Stimulated activated CD8-positive, alpha-beta memory T cell treated with anti-CD3 and anti-CD28 coated beads, Interleukin-4, amount 100 ng/mL, for 24 hours (primary cell): ENCODE measurements at regions not wholly inside any gene's neighbourhood (a gene's known extent, or its start where the extent isn't known, plus 50 kb on each side); places are given as distances from the start of the nearest gene placed in this dataset.

ENCODE experiments used
- DNase-seq: peaks from one replicate; pipeline ENCODE4 v3.0.0-alpha.2; 2020; ENCODE audit warnings: low read depth

DNA sequence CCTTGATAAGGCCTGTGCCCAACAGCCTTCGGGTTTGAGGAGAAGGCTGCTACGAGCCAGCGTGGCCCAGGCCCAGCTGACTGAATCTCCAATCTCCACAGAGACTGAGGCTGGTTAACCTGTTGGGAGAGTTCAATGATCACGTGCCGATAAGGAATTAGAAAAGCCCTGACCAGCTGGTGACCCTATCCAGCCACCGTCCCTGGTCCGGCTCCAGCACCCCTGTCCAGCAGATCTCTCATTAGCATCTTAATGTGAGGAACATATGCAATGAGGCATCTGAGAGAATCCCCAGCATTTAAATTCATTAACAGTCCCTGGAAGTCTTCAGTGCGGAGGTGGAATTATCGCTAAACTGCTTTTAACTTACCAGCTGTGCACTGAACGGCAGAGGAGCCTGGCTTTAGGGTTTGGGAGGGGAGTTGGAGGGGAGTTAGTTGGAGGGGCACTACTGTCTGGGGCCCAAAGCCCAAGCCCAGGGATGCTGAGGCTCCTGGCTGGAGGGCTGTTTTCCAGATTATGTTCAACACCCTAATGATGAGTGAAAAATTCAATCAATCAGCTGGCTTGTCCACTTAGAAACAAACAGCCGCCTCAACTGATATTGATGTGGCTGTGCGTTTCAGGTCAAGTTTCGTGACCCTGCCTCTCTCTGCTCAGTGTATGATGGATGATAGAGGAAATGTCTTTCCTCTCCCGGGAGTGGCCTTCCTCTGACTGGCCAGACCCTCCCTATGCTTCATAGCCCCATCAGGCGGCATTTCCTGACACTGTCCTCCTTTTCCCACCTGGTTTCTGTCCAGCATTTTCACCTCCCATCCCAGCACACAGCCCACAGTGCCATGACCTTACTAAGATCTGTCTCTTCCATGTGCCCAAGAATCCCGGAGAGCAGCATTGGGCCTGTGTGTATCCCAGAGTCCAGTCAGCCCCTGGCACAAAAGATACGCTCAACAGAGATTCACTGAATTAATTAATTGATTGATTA lies 184.5 kb downstream of the CCT6B start:
- no peak for DNase-seq

DNA sequence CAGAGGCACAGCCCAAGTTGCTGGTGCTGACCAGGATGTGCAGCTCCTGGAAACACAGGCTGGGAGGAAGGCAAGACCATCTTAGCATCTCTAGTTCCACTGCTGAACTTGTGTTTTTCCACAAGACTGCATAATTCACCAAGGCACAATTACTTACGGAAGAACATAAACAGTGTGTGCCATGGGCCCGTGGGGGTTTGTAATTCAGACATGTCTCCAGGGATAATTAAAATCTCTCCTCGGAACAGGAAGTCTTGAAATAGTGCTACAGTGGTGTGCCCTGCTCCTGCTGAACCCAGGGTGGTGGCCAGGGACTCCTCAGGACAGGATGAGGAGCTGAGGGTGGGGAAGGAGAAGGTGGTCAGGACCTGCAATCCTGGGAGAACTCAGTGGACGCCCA lies 188.2 kb downstream of the CCT6B start:
- DNase-seq, result no peak

DNA sequence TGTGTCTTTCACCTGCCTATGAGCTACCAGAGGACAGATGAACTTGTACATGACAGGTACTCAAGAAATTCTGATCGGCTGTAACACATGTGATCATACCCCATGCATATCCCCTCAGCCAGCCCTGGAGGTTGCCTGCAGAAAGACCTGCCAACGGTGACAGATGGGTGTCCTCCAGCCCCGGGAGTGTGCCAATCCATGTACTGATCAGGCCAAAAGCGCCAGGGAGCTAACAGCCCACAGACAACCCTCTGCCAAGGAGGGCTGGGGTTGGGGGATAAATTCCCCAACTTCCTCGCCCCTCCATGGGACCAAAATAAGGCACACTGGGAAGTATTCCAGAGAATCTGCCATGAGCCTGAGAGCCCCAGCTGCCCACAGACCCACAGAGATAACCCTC lies 189.4 kb downstream of the CCT6B start:
- no peak for DNase-seq

DNA sequence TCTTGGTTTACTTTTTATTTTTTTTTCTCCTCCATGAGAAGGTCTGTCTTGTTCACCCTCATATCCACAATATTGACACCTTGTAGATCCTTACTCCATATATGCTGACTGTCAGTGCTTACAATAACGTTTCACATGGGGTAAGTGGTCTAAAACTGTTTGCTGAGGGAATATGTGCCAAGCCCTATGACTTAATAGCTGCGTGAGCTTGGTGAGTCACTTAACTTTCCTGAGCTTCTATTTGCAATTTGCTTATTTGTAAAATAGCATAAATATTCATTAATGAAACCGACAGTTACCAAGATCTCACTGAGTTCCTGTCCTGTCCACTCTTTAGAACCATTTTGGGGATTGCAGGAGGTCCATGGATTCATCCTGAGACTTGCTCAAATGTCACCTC lies 190.7 kb downstream of the CCT6B start:
- DNase-seq, result no peak

DNA sequence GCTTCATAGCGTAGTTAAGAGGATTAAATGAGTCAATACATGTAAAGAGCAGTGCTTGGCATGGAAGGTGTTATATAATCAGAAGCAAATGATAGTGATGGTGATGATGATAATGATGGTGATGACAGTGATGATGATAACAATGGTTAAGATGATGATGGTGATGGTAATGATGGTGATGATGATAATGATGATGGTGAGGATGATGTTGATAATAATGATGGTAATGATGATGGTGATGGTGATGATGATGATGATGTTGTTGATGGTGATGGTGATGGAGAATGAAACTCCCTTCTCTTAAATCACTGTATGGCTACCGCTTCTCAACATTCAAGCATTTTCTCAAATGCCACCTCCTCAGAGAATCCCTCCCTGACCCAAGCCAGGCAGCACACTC lies 190.5 kb downstream of the TMEM132E start:
- DNase-seq, result no peak

DNA sequence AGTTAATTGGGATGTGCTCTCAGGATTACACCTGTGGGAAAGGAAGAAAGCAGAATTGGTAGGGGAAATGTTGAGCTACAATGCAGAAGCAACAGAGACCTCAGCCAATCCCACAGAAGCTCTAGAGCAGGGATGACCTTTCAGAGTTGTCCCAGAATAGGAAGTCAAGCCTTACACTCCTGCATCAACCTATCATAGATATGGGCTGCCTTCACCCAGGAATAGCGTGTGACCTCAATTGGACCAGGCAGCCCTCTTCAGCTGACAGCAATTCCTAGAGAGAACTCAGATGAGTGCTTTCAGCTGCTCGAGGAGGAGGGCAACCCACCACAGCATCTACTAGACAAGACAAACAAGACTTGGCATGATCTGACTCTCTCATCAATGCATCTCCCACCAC lies 189.7 kb downstream of the TMEM132E start:
- no peak for DNase-seq

DNA sequence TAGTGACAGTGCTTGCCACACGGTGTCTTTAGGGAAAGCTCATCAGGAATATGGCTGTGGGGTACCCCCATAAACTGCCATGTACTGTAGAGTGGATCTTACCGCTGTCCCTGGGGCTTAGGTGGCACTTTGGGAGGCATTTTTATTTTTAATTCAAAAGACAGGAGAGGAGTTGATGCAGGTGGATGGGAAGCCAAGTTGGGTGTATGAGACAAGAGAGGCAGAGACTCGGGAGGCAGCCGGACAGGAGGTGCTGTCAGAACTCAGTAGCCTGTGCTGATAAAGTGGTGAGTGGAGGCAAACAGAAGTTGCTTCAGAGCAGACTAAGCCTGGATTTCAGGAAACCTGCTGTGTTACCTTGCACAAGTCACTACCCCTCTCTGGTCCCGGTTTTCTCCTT lies 185.9 kb downstream of the TMEM132E start:
- DNase-seq, result no peak

DNA sequence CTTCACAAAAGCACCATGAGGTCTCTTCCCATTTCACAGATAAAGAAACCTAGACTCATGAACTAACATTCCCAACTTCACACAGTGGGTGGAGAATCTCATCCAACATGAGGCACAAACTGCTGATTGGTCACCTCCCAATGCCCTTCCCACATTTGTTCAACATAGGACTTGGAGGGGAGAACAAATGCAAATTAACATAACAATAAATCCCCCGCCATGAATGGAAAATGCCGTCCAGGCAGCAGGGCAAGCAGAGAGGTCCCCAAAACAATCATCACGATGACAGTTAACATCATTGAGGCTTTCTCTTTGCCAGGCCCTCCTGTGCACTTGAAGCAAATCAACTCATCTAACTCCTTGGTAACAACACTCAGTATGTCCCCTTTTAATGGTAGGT lies 185.3 kb downstream of the TMEM132E start:
- DNase-seq, result no peak

DNA sequence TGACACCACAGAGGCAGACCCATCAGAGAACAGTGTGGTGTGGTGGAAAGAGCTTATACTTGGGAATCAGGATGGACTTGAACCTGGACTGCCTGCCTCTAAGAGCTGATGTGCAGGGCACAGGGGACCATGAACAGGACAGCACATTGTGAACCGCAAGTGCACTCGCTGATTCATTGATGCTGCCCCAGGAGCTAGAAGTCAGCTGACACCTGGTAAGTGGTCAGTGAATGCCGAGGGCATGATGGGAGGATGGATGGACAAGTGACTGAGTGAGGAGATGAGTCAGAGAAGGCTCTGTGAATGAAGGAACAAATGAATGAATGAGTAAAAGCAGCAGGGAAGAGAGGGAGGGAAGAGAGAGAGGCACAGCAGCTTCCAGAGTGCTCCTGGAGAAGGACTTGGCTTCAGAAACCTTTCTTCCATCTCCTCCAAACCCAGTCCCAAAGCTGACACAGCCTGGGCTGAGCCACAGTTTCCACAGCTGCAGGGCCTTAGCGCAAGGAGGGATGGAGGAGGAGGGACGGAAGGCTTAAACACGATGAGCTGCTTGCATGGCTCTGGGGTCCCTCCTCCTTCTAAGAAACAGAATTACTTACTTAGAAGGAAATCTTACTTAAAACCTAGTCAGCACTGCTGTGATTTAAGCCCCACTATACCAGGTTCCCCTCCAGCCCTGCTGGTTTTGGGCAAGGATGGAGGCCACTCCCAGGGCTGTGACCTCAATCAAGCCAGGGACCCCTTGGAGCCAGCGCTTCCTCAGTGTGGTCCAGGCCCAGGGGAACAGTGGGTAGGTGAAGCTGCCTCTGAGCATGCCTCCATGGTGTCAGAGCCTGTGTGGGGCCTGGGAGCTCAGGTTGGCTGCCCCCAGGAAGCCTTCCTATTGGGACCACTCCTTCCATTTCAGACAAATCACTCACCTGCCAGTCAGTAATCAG lies 184.6 kb downstream of the TMEM132E start:
- DNase-seq, result no peak

DNA sequence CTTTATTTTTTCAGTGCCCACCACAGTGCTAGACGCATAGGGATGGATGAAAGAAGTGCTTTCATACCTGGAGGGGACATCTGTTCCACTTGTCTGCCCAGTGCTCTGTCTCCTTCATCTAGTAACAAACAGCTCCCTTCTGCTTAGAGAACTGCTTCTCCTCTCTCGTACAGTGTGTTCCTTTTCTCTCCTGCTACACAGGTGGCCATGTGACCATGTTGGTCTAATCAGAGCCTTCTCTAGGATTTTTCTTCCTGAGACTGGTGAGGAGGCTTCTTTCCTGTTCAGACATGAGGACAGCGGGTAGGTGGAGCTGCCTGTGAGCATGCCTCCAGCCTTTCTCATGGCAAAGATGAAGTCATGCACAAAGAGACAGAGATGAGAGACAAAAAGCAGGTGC lies 182.7 kb downstream of the TMEM132E start:
- DNase-seq, result no peak

DNA sequence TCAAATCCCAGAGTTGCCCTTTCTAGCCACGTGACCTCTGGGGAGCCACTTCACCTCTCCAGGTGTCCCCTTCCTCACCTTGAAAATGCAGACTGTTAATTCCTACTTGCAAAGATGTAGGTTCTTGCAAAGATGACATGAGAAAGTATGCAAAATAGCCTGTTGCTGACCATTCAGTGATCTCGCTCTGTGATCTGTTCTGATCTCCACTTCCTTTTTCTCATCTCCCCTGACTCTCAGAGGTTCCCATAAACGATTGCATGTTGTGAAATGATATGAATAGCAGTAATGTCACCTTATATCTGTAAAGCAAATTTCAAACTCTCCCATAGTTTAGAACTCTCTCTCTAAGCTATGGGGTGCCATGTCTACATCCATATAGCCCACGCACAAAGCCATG lies 182.3 kb downstream of the TMEM132E start:
- no peak for DNase-seq

DNA sequence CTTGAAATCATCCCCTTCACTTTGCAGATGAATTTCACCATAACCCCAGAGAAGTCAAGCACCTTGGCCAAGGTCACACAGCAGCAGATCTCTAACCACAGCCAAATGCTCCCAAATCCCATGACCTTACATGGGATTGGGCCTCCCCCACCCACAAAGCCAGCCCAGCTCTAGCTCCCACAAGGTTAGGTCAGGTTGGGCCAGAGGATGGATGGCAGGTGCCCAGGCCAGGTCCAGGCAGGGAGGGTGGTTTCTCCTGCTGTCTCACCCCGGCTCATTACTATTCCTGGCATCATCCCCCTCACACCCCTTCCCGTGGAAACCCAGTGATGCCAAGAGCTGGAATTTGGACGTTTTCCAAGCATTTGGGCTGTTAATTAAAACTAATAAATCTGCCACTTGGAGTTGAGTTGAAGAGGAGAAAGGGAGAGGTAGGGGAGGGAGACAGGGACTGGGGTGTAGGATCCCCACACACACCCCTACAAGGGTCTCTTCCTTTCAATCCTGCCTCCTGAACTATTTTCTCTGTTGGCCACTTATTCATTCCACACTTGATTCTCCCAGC lies 181.6 kb downstream of the TMEM132E start:
- no peak for DNase-seq

DNA sequence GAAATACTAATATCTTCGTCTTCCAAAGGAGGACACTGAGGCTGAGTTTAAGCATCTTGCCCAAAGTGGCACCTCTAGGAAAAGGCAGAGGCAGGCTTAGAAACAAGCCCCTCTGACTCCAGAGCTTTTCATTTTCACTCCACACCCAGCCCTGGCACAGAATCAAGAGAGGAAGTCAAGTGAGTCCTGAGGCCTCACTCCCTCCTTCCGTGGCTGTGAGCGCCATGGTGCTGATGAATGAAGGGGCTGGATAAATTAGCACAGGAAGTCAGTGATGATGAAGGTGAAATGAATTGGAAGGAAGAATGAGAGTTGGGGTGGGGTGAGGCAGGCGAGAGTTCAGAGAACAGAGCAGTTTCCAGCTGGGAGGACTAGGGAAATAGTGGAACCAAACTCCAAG lies 179.3 kb downstream of the TMEM132E start:
- no peak for DNase-seq

DNA sequence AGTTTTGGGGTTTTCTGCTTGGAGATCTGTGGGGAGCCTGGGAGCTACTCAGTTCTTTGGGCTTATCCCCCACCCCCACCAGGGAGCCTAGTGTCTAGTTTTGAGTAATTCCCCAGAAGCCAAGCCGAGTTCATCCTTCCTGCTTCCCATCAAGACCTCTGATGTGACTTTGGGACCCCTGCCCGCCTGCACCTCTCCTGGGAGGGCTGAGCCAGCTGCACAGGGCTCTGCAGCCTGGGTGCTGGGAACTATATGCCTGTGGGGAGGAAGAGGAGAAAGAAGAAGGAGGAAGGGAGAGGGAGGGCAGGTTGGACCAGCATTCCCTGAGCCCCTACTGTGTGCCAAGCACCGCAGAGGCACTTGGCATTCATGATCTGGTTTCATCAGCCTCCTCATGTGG lies 178.9 kb downstream of the TMEM132E start:
- DNase-seq, result no peak

DNA sequence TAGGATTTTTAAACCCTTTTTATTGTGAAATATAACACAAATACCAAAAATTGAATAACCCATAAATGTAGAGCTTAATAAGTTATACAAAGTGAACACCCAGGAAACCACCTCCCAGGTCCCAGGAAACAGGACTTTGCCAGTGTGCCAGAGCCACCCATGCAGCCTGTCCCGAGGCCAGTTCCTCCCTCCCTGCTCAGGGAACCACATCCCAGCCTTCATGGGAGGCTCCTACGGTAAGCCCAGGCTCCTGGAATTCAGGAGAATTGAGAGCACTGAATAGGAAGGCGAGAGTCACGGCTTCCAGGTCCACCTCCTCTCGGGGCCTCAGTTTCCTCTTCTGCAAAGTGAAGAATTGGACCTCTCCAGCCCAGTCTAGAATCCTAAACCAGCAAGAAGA lies 178.2 kb downstream of the TMEM132E start:
- DNase-seq, result no peak

DNA sequence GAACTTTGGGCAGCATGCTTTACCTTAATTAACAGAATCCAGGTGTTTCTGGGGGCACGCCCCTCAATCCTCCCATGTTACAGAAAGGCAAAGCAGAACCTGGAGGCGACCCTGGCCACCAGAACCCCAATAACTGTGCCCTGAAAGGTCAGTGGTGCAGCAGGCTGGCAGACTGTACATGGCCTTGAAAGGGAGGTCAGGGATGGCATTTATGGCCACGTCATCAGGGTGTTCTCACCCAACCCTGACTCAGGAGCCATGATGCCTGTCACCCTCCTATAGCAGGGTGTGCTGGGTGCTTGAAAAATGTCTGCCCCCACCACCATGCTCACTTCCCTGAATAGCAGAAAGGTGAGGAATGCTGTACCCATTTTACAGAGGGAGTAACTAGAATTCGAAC lies 177.7 kb downstream of the TMEM132E start:
- DNase-seq, result no peak

DNA sequence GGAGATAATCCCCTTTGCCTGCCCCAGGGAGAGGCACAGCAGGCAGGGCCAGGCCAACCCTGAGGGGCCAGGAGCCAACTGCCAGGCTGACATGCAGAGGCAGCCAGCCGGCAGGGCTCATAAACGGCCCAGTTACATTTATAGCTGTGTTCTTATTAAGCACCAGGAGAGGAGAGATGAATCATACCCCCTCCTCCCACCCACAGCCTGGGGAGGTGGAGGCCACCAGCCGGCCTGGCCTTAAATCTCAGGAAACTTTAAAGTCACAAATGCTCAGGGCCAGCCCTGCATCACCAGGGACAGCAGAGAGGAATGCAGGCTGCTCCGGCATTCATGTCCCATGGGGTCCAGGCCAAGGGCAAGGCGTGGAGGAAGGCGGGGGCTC lies 177.2 kb downstream of the TMEM132E start:
- no peak for DNase-seq

DNA sequence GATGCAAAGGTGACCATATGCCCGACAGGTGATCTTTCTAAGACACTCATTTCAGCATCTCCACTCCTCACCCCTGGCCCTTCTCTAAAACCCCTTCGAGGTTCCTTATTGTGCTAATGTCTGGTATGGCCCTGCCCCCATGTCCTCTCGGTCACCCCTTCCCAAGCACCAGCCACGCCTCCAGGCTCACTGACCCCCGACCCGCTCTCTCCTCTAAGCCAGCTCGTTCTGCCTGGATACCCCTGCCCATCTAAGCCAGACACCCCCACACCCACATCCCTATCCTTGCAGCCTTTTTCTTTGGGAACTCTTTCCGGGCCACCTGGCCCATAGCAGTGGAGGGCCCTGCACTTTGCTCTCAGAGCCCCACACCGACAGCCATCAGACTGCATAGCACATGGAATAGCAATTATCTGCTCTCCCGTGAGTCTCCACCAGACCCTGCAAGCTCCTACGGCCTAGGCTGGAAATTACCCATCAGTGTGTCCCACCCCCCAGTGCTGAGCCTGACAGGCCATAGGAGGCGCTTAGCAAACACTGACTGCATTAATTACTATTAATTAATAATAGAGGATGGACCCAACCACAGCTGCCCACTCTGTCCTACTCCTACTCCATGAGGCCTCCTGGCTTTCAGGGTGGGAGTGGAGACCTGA lies 176.7 kb downstream of the TMEM132E start:
- no peak for DNase-seq

DNA sequence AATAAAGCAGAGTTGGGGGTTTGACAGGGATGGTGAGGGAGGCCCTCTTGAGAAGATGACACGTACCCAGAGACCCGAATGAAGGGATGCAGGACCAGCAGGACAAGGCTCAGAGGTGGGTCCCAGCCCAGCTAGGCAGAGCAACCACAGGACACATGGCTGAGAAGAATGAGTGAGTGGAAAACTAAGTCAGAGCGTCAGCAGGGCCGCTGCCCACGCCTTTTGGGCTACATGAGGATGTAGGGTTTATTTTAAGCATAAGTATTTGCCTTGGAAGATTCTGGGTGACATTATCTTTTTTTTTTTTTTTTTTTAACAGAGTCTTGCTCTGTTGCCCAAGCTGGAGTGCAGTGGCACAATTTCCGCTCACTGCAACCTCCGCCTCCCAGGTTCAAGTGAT lies 176.0 kb downstream of the TMEM132E start:
- DNase-seq, result no peak

DNA sequence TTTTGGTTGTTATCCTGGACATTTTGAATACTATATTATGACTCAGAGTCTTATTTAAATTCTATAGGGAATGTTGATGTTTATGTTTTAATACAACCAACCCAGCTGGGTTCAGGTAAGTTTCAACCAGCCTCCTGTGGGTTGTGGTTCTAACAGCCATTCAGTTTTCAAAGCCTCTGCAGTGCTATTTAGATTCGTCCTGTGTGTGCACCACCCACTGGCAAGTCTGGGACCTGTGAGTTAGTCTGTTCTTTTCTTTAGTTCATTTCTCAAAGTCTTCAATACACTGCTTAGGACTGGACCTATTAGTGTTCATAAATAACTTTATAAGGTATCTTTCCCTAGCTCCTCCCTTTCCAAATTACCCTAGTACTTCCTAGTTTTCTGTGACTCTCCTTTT lies 170.6 kb downstream of the TMEM132E start:
- no peak for DNase-seq

DNA sequence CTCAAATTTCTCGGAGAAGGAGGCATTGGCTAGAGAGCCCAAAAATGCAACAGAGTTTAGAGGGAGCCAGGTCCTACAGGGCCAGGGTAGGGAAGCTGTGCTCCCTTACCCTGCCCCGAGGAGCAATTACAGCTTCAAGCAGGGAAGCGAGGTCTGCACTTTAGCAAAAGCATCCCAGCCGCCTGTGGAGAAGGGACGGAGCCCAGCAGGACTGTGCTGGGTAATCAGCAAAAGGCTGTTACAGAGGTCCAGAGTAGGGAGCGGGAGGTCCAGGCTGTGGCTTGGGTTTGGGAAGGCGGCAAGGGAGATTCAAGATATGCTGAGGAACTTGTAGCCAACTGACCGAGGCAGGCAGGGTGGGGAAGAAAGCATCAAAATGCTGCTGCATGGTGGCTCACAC lies 162.6 kb downstream of the TMEM132E start:
- DNase-seq, result no peak
